ENCODE measurements at regions not wholly inside any gene's neighbourhood (a gene's known extent, or its start where the extent isn't known, plus 50 kb on each side); places are given as distances from the start of the nearest gene placed in this dataset.

DNA sequence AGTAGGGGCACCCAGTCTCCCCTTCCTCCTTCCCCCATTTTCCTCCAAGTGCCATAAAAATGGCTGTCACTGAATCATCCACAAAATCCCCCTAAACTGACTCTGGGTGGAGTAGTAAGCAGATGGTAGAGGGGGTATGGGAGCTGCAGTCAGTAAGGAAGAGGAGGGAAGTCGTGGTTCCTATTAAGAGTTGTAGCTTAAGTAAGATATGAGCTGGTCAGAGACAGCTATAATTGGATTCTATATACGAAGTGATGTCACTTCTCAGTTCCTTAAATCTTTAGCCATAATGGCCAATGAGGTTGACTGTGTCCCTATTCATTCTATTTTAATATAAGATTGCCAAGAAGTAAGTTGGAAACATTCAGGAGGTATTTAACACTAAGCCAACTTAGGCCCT lies 131.7 kb downstream of the SLC16A9 start:
- no peak for TF ChIP-seq POLR2A (IDR thresholded peaks at IDR 0.05)
- TF ChIP-seq, protein P1, sequence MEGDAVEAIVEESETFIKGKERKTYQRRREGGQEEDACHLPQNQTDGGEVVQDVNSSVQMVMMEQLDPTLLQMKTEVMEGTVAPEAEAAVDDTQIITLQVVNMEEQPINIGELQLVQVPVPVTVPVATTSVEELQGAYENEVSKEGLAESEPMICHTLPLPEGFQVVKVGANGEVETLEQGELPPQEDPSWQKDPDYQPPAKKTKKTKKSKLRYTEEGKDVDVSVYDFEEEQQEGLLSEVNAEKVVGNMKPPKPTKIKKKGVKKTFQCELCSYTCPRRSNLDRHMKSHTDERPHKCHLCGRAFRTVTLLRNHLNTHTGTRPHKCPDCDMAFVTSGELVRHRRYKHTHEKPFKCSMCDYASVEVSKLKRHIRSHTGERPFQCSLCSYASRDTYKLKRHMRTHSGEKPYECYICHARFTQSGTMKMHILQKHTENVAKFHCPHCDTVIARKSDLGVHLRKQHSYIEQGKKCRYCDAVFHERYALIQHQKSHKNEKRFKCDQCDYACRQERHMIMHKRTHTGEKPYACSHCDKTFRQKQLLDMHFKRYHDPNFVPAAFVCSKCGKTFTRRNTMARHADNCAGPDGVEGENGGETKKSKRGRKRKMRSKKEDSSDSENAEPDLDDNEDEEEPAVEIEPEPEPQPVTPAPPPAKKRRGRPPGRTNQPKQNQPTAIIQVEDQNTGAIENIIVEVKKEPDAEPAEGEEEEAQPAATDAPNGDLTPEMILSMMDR (IDR thresholded peaks at IDR 0.05): no peak
- no peak for TF ChIP-seq EP300 (IDR thresholded peaks at IDR 0.05)
